Keratinocyte (primary cell): ENCODE measurements at regions not wholly inside any gene's neighbourhood (a gene's known extent, or its start where the extent isn't known, plus 50 kb on each side); places are given as distances from the start of the nearest gene placed in this dataset.

Experiments used
- EZH2 ChIP-seq: IDR thresholded peaks from one replicate; pipeline ENCODE4 v1.6.1; 2012; ENCODE audit warnings: inconsistent platforms, mild to moderate bottlenecking, low read length, moderate library complexity
- TF ChIP-seq, protein P1 (sequence below), 3 experiments: IDR thresholded peaks in 1 of 3; conservative IDR thresholded peaks in 1 of 3; optimal IDR thresholded peaks in 1 of 3; 2 replicates in 2 of 3; 3 replicates in 1 of 3; pipeline versions ENCODE3 to v1.5.1; 2011; ENCODE audit warnings: low read length in 3 of 3, mild to moderate bottlenecking in 3 of 3, moderate library complexity in 2 of 3, control low read depth in 1 of 3, inconsistent platforms in 1 of 3; ENCODE audit not compliant: insufficient read depth in 2 of 3; ENCODE audit errors: extremely low read depth in 1 of 3

DNA sequence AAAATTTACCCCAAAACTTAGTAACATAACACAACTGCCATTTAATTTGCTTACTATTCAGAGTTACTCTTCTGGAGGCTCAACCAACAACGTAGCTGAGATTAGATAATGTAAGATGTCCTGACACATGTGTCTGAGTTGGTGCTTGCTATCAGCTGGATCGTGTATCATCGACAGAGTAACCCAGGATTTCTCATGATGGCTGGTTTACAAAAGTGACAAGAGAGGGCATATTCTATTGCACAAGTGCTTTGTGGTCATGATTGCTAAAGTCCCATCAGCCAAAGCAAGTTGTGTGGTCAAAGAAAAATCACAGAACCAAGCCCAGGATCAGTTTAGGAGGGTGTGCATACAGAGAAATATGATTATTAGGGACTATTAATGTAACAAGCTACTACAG lies 73.4 kb downstream of the CAPZA3 start:
- TF ChIP-seq, protein P1, sequence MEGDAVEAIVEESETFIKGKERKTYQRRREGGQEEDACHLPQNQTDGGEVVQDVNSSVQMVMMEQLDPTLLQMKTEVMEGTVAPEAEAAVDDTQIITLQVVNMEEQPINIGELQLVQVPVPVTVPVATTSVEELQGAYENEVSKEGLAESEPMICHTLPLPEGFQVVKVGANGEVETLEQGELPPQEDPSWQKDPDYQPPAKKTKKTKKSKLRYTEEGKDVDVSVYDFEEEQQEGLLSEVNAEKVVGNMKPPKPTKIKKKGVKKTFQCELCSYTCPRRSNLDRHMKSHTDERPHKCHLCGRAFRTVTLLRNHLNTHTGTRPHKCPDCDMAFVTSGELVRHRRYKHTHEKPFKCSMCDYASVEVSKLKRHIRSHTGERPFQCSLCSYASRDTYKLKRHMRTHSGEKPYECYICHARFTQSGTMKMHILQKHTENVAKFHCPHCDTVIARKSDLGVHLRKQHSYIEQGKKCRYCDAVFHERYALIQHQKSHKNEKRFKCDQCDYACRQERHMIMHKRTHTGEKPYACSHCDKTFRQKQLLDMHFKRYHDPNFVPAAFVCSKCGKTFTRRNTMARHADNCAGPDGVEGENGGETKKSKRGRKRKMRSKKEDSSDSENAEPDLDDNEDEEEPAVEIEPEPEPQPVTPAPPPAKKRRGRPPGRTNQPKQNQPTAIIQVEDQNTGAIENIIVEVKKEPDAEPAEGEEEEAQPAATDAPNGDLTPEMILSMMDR (optimal IDR thresholded peaks at IDR 0.05 in 1 of 3, IDR thresholded peaks at IDR 0.05 in 1 of 3, conservative IDR thresholded peaks at IDR 0.05 in 1 of 3; ENCODE audit: extremely low read depth in 1 of 3, insufficient read depth in 2 of 3, low read length in 3 of 3), result no peak
- TF ChIP-seq EZH2, result no peak
